HCT116 (cell line): ENCODE measurements at regions not wholly inside any gene's neighbourhood (a gene's known extent, or its start where the extent isn't known, plus 50 kb on each side); places are given as distances from the start of the nearest gene placed in this dataset.

Experiments used
- ATAC-seq: fragments of 200-7000 bp; cut with Tn5 transposase; 2 replicates; pipeline ENCODE4 v1.9.1; 2020; ENCODE audit warnings: mild to moderate bottlenecking, moderate library complexity
- BruUV-seq: library from RNA; stranded (reverse); fragments of 400-500 nt; replicated peaks from 2 replicates; lab custom pipeline; 2021; lab: Mats Ljungman, UMichigan
- CTCF ChIA-PET: fragments of 300-600 bp; sonication (Branson Sonifier 250); formaldehyde crosslinking; loops from one replicate; lab custom pipeline; 2021; ENCODE audit warnings: antibody characterized with exemption; lab: Charles Lee
- POLR2A ChIA-PET: fragments of 300-600, 350-600 bp; sonication (Branson Sonifier 250); formaldehyde crosslinking; loops from one replicate; lab custom pipeline; 2021; ENCODE audit warnings: antibody characterized with exemption; lab: Charles Lee
- RAD21 ChIA-PET, 2 experiments: fragments of 300-600 bp; sonication (Branson Sonifier 250); formaldehyde crosslinking; loops; one replicate each; lab custom pipeline; 2023; ENCODE audit warnings: low total read pairs in 2 of 2; ENCODE audit not compliant: uncharacterized antibody in 2 of 2, unreplicated experiment in 2 of 2, low non-redundant PET in 1 of 2; lab: Charles Lee
- DNase-seq: peaks from one replicate; pipeline ENCODE4 v3.0.0-alpha.2; 2010; ENCODE audit warnings: low read depth, low spot score
- H2AFZ ChIP-seq: fragments of 200-600 bp; shearing (Covaris generic), sonication (generic); 2 replicates; pipeline ENCODE4 v1.6.1; 2017; ENCODE audit warnings: low read depth, mixed run types, mixed read lengths, antibody characterized with exemption, low read length; ENCODE audit not compliant: poor library complexity, severe bottlenecking
- H3K27ac ChIP-seq: 2 replicates; pipeline ENCODE4 v1.5.1; 2012; ENCODE audit warnings: low read depth, low read length
- H3K27me3 ChIP-seq: fragments of 200-600 bp; sonication (generic); 2 replicates; pipeline ENCODE4 v1.6.1; 2016; ENCODE audit warnings: mixed run types, low read length, mixed read lengths; ENCODE audit not compliant: insufficient read depth
- H3K36me3 ChIP-seq, 2 experiments: fragments of 200-500 bp in 1 of 2; fragments of 200-600 bp in 1 of 2; sonication (Bioruptor generic) in 1 of 2; sonication (generic) in 1 of 2; 2 replicates each; pipeline versions ENCODE4 v1.5.1 to v1.6.1; 2014 to 2016; ENCODE audit warnings: low read length in 2 of 2, inconsistent platforms in 1 of 2, mixed read lengths in 1 of 2, mixed run types in 1 of 2; ENCODE audit not compliant: insufficient read depth in 2 of 2, control insufficient read depth in 1 of 2
- H3K4me1 ChIP-seq, 2 experiments: fragments of 200-600 bp in 1 of 2; sonication (generic) in 1 of 2; 2 replicates each; pipeline versions ENCODE4 v1.5.1 to v1.6.1; 2012 to 2017; ENCODE audit warnings: low read length in 2 of 2, inconsistent platforms in 1 of 2, mild to moderate bottlenecking in 1 of 2, mixed read lengths in 1 of 2, mixed run types in 1 of 2, moderate library complexity in 1 of 2; ENCODE audit not compliant: insufficient read depth in 2 of 2, control insufficient read depth in 1 of 2
- H3K4me2 ChIP-seq: fragments of 200-600 bp; sonication (generic); 2 replicates; pipeline ENCODE4 v1.6.1; 2017; ENCODE audit warnings: mixed run types, low read length, mixed read lengths
- H3K4me3 ChIP-seq, 2 experiments: fragments of 200-600 bp in 1 of 2; sonication (generic) in 1 of 2; replicated peaks in 1 of 2; 2 replicates each; pipeline ENCODE4 v1.5.1; 2011 to 2016; ENCODE audit warnings: low read length in 2 of 2, control low read depth in 1 of 2, low read depth in 1 of 2, mild to moderate bottlenecking in 1 of 2, mixed read lengths in 1 of 2, mixed run types in 1 of 2
- H3K79me2 ChIP-seq: fragments of 200-600 bp; sonication (generic); 2 replicates; pipeline ENCODE4 v1.6.1; 2017; ENCODE audit warnings: mild to moderate bottlenecking, mixed run types, low read length, moderate library complexity, mixed read lengths; ENCODE audit not compliant: insufficient read depth
- H3K9ac ChIP-seq: fragments of 200-600 bp; sonication (generic); 2 replicates; pipeline ENCODE4 v1.6.1; 2016; ENCODE audit warnings: low read length, mixed read lengths
- H3K9me2 ChIP-seq: fragments of 200-600 bp; sonication (generic), shearing (Covaris generic); 2 replicates; pipeline ENCODE4 v1.6.1; 2017; ENCODE audit warnings: mixed run types, mild to moderate bottlenecking, moderate library complexity; ENCODE audit not compliant: insufficient read depth
- H3K9me3 ChIP-seq, 2 experiments: fragments of 200-500 bp in 1 of 2; fragments of 200-600 bp in 1 of 2; sonication (Bioruptor generic) in 1 of 2; sonication (generic) in 1 of 2; 2 replicates each; pipeline ENCODE4 v1.6.1; 2014 to 2017; ENCODE audit warnings: low read length in 2 of 2, mixed read lengths in 2 of 2, inconsistent platforms in 1 of 2, low read depth in 1 of 2, mild to moderate bottlenecking in 1 of 2, mixed run types in 1 of 2, moderate library complexity in 1 of 2; ENCODE audit not compliant: control insufficient read depth in 1 of 2, insufficient read depth in 1 of 2
- H4K20me1 ChIP-seq: fragments of 200-600 bp; sonication (generic), shearing (Covaris generic); 2 replicates; pipeline ENCODE4 v1.6.1; 2017; ENCODE audit warnings: mixed run types, mild to moderate bottlenecking, moderate library complexity; ENCODE audit not compliant: insufficient read depth
- CBX3 ChIP-seq: IDR thresholded peaks from 2 replicates; pipeline ENCODE4 v1.6.1; 2012; ENCODE audit warnings: low read depth
- CEBPB ChIP-seq: IDR thresholded peaks from 2 replicates; pipeline ENCODE4 v1.6.1; 2012; ENCODE audit warnings: low read depth
- CTCF ChIP-seq, 3 experiments: fragments of 200-600 bp in 1 of 3; sonication (generic) in 1 of 3; IDR thresholded peaks in 2 of 3; conservative IDR thresholded peaks in 1 of 3; 2 replicates each; pipeline ENCODE4 v1.5.1; 2012 to 2017; ENCODE audit warnings: low read depth in 2 of 3, low read length in 2 of 3, antibody characterized with exemption in 1 of 3, borderline replicate concordance in 1 of 3, control low read depth in 1 of 3, mild to moderate bottlenecking in 1 of 3, mixed read lengths in 1 of 3, mixed run types in 1 of 3, moderate library complexity in 1 of 3; ENCODE audit not compliant: insufficient read depth in 1 of 3
- EZH2 ChIP-seq: fragments of 200-600 bp; sonication (generic); IDR thresholded peaks from 2 replicates; pipeline ENCODE4 v1.6.1; 2017; ENCODE audit warnings: antibody characterized with exemption, mixed run types
- POLR2A ChIP-seq: IDR thresholded peaks from 2 replicates; pipeline ENCODE4 v1.7.0; 2011; ENCODE audit warnings: borderline replicate concordance; ENCODE audit not compliant: insufficient read depth, insufficient read length; ENCODE audit errors: extremely low read depth
- POLR2AphosphoS5 ChIP-seq: IDR thresholded peaks from 2 replicates; pipeline ENCODE4 v1.6.1; 2011; ENCODE audit warnings: mild to moderate bottlenecking, low read depth, low read length, moderate library complexity
- REST ChIP-seq: IDR thresholded peaks from 2 replicates; pipeline ENCODE4 v1.6.1; 2012; ENCODE audit warnings: low read depth
- SRF ChIP-seq: IDR thresholded peaks from 2 replicates; pipeline ENCODE4 v1.6.1; 2012; ENCODE audit warnings: low read depth
- TCF7L2 ChIP-seq: IDR thresholded peaks from 2 replicates; pipeline ENCODE4 v1.7.0; 2011; ENCODE audit warnings: borderline replicate concordance, inconsistent platforms; ENCODE audit not compliant: insufficient read depth, insufficient read length; ENCODE audit errors: extremely low read depth
- YY1 ChIP-seq: IDR thresholded peaks from 2 replicates; pipeline ENCODE4 v1.6.1; 2011; ENCODE audit warnings: low read length, low read depth, moderate library complexity, mild to moderate bottlenecking; ENCODE audit not compliant: insufficient replicate concordance; ENCODE audit errors: extremely low read depth
- ZBTB33 ChIP-seq: IDR thresholded peaks from 2 replicates; pipeline ENCODE4 v1.6.1; 2011; ENCODE audit warnings: mild to moderate bottlenecking, low read length, moderate library complexity; ENCODE audit not compliant: insufficient replicate concordance; ENCODE audit errors: extremely low read depth
- ZNF274 ChIP-seq: fragments of 200-500 bp; sonication (Bioruptor generic); IDR thresholded peaks from 2 replicates; pipeline ENCODE4 v1.6.1; 2014; ENCODE audit warnings: mild to moderate bottlenecking, low read depth, low read length, inconsistent platforms
- intact Hi-C: fragments of 100-400 bp; cut with micrococcal nuclease; formaldehyde crosslinking; loops from 2 replicates; pipeline ENCODE4 v1.10.0; 2022

- Histone ChIP-seq H3K4me2 (no peak overlapping the region), H3K27me3 (no peaks in the 10 kb centered on the region), H4K20me1 (no peaks in the 10 kb centered on the region), H2AFZ (no peak overlapping the region), H3K9me3 (no peaks in the 10 kb centered on the region), H3K4me3 (no peak overlapping the region), H3K4me1 (no peaks in the 10 kb centered on the region), H3K36me3 (no peaks in the 10 kb centered on the region), H3K27ac (no peak overlapping the region), H3K9me2 (no peaks in the 10 kb centered on the region), H3K79me2 (no peaks in the 10 kb centered on the region), H3K9ac (no peak overlapping the region)
- ChIA-PET CTCF (no interaction called here), POLR2A (no interaction called here), RAD21 (no interaction called here)
- ATAC-seq (no peak), DNase-seq (no peak)
- TF ChIP-seq CBX3 (no peak), YY1 (no peak), CEBPB (no peak), POLR2AphosphoS5 (no peak), SRF (no peak), ZNF274 (no peak), TCF7L2 (no peak)
- BruUV-seq, result no TSS peak
- intact Hi-C loops, result no loop called here
Measured at GRCh38 chr12:83346333-83346732, 659.6 kb downstream of the TMTC2 start.

DNA sequence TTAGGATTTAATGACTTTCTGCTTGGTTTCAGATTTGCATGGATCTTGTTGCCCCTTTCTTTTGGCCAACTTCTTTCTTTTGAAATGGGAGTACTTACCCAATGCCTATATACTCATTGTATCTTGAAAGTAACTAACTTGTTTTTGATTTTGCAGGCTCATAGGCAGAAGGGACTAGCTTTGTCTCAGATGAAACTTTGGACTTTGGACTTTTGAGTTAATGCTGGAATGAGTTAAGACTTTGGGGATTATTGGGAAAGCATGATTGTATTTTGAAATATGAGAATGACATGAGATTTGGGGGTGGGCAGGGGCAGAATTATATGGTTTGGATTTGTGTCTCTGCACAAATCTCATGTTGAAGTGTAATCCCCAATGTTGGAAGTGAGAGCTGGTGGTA lies 657.1 kb downstream of the TMTC2 start:
- Histone ChIP-seq H2AFZ (no peak overlapping the region), H3K4me1 (no peaks in the 10 kb centered on the region), H3K79me2 (no peaks in the 10 kb centered on the region), H3K9ac (no peak overlapping the region), H4K20me1 (no peaks in the 10 kb centered on the region), H3K9me3 (no peaks in the 10 kb centered on the region), H3K36me3 (no peaks in the 10 kb centered on the region), H3K9me2 (no peaks in the 10 kb centered on the region), H3K4me2 (no peak overlapping the region), H3K4me3 (no peak overlapping the region), H3K27me3 (no peaks in the 10 kb centered on the region), H3K27ac (no peak overlapping the region)
- DNase-seq (no peak), ATAC-seq (no peak)
- ChIA-PET CTCF (no interaction called here), POLR2A (no interaction called here), RAD21 (no interaction called here)
- no TSS peak for BruUV-seq
- intact Hi-C loops, result no loop called here
- no peak for TF ChIP-seq REST
- TF ChIP-seq POLR2A, result no peak
- TF ChIP-seq CEBPB, result no peak
- TF ChIP-seq EZH2, result no peak
- TF ChIP-seq CTCF (IDR thresholded peaks at IDR 0.05 in 2 of 3, conservative IDR thresholded peaks at IDR 0.05 in 1 of 3; ENCODE audit: borderline replicate concordance in 1 of 3, insufficient read depth in 1 of 3, low read depth in 2 of 3, low read length in 2 of 3), result no peak
- no peak for TF ChIP-seq POLR2AphosphoS5
- TF ChIP-seq ZBTB33, result no peak
- no peak for TF ChIP-seq TCF7L2
